ENCODE measurements at regions not wholly inside any gene's neighbourhood (a gene's known extent, or its start where the extent isn't known, plus 50 kb on each side); places are given as distances from the start of the nearest gene placed in this dataset.

DNA sequence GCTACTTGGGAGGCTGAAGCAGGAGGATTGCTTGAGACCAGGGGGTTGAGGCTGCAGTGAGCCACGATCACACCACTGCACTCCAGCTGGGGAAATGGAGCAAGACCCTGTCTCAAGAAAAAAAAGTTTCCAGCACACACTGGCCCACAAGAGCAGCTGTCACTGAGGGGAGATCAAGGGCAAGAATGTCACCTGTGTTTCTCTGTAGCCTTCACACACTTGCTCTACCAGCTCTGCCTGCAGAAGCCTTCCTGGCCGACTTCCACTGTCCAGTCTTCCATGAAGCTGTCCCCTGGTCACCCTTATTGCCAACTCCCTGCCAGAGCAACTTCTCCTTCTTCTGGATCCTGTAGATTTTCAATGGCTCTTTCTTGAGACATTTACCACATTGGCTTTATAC is 158.0 kb downstream of the KCTD15 start:
- TF ChIP-seq, protein P1, sequence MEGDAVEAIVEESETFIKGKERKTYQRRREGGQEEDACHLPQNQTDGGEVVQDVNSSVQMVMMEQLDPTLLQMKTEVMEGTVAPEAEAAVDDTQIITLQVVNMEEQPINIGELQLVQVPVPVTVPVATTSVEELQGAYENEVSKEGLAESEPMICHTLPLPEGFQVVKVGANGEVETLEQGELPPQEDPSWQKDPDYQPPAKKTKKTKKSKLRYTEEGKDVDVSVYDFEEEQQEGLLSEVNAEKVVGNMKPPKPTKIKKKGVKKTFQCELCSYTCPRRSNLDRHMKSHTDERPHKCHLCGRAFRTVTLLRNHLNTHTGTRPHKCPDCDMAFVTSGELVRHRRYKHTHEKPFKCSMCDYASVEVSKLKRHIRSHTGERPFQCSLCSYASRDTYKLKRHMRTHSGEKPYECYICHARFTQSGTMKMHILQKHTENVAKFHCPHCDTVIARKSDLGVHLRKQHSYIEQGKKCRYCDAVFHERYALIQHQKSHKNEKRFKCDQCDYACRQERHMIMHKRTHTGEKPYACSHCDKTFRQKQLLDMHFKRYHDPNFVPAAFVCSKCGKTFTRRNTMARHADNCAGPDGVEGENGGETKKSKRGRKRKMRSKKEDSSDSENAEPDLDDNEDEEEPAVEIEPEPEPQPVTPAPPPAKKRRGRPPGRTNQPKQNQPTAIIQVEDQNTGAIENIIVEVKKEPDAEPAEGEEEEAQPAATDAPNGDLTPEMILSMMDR (IDR thresholded peaks at IDR 0.05 in 2 of 3, conservative IDR thresholded peaks at IDR 0.05 in 1 of 3; ENCODE audit: control insufficient read depth in 2 of 3, extremely low read depth in 1 of 3, insufficient read depth in 1 of 3, low read depth in 3 of 3, low read length in 3 of 3), result no peak
- TF ChIP-seq, protein P2, sequence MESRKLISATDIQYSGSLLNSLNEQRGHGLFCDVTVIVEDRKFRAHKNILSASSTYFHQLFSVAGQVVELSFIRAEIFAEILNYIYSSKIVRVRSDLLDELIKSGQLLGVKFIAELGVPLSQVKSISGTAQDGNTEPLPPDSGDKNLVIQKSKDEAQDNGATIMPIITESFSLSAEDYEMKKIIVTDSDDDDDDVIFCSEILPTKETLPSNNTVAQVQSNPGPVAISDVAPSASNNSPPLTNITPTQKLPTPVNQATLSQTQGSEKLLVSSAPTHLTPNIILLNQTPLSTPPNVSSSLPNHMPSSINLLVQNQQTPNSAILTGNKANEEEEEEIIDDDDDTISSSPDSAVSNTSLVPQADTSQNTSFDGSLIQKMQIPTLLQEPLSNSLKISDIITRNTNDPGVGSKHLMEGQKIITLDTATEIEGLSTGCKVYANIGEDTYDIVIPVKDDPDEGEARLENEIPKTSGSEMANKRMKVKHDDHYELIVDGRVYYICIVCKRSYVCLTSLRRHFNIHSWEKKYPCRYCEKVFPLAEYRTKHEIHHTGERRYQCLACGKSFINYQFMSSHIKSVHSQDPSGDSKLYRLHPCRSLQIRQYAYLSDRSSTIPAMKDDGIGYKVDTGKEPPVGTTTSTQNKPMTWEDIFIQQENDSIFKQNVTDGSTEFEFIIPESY (IDR thresholded peaks at IDR 0.05), result no peak
- no peak for TF ChIP-seq POLR2A (IDR thresholded peaks at IDR 0.05; ENCODE audit: low read depth, low read length)
- no peak for TF ChIP-seq FOXM1 (IDR thresholded peaks at IDR 0.05; ENCODE audit: low read depth, low read length)
- TF ChIP-seq IKZF1 (conservative IDR thresholded peaks at IDR 0.05), result no peak
- TF ChIP-seq SUZ12 (IDR thresholded peaks at IDR 0.05; ENCODE audit: unreplicated experiment), result no peak
- no peak for TF ChIP-seq LARP7 (IDR thresholded peaks at IDR 0.05)
- TF ChIP-seq, protein P3, sequence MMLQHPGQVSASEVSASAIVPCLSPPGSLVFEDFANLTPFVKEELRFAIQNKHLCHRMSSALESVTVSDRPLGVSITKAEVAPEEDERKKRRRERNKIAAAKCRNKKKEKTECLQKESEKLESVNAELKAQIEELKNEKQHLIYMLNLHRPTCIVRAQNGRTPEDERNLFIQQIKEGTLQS (IDR thresholded peaks at IDR 0.05; ENCODE audit: borderline replicate concordance, extremely low read depth, low read depth, low read length), result no peak
- no peak for TF ChIP-seq CHD4 (IDR thresholded peaks at IDR 0.05)

All from GM12878 (cell line).